ENCODE measurements at regions not wholly inside any gene's neighbourhood (a gene's known extent, or its start where the extent isn't known, plus 50 kb on each side); places are given as distances from the start of the nearest gene placed in this dataset.

- Histone ChIP-seq H3K4me3 (no peak overlapping the region), H3K9me3 (no peaks in the 10 kb centered on the region), H3K4me2 (no peak overlapping the region), H3K27ac (no peak overlapping the region), H3K4me1 (no peaks in the 10 kb centered on the region)
- WGBS (ENCODE audit: missing lambda C conversion rate), result 65% methylated on average over 8 of the region's 8 CpGs
- FAIRE-seq (no peak), DNase-seq (ENCODE audit: low read depth in 1 of 2, low spot score in 1 of 2) (no peak), ATAC-seq (no peak)
- CTCF ChIA-PET, result no interaction called here
- POLR2A ChIA-PET, result interaction anchor here (0.6 kb wide), 1 partner anchor 29 kb away, joined by 4 read pairs; no protein-coding TSS in a partner anchor
- TF ChIP-seq CEBPB (IDR thresholded peaks at IDR 0.05), result no peak
- no peak for TF ChIP-seq ATOH8 (CRISPR knock-in tag; IDR thresholded peaks at IDR 0.05; ENCODE audit: low read depth)
- TF ChIP-seq ZC3H11A (IDR thresholded peaks at IDR 0.05), result no peak
- TF ChIP-seq POLR2AphosphoS2 (conservative IDR thresholded peaks at IDR 0.05; ENCODE audit: low read length), result no peak
- TF ChIP-seq RAD21 (conservative IDR thresholded peaks at IDR 0.05 in 1 of 2, IDR thresholded peaks at IDR 0.05 in 1 of 2), result no peak
- no peak for TF ChIP-seq ZFP36 (IDR thresholded peaks at IDR 0.05; ENCODE audit: borderline replicate concordance, partially characterized antibody)
- TF ChIP-seq HDAC2 (IDR thresholded peaks at IDR 0.05), result no peak
- no peak for TF ChIP-seq POLR2A (IDR thresholded peaks at IDR 0.05; ENCODE audit: low read length)
- TF ChIP-seq BCL3 (IDR thresholded peaks at IDR 0.05), result no peak
These were observed 973.5 kb upstream of the GOT2 start for GRCh38 chr16:59707436-59708226.

- Histone ChIP-seq H3K4me3 (no peak overlapping the region), H3K9me3 (no peaks in the 10 kb centered on the region), H3K27ac (no peak overlapping the region), H3K4me2 (no peak overlapping the region), H3K4me1 (0 out of 3 replicates have a peak, but pooled peaks cover 6% of the 10 kb centered on the region)
- FAIRE-seq (no peak), DNase-seq (ENCODE audit: low read depth in 1 of 2, low spot score in 1 of 2) (no peak), ATAC-seq (no peak)
- ChIA-PET CTCF (interaction anchor here (0.6 kb wide), 1 partner anchor 351 kb away, joined by 3 read pairs; no protein-coding TSS in a partner anchor), POLR2A (no interaction called here)
- no peak for TF ChIP-seq EHF (CRISPR knock-in tag; IDR thresholded peaks at IDR 0.05)
- TF ChIP-seq HOXB13 (CRISPR knock-in tag; IDR thresholded peaks at IDR 0.05; ENCODE audit: low read depth), result no peak
- TF ChIP-seq ESRRA (IDR thresholded peaks at IDR 0.05; ENCODE audit: borderline replicate concordance, low read length), result no peak
- TF ChIP-seq HOXB5 (CRISPR knock-in tag; IDR thresholded peaks at IDR 0.05), result no peak
- no peak for TF ChIP-seq RCOR1 (IDR thresholded peaks at IDR 0.05; ENCODE audit: low read depth, low read length)
- no peak for TF ChIP-seq SMC3 (IDR thresholded peaks at IDR 0.05)
- TF ChIP-seq CHD2 (IDR thresholded peaks at IDR 0.05; ENCODE audit: low read length, partially characterized antibody), result no peak
- TF ChIP-seq MAX (IDR thresholded peaks at IDR 0.05), result no peak
- WGBS (ENCODE audit: missing lambda C conversion rate), result 43% methylated on average over 3 of the region's 3 CpGs
These were observed 968.1 kb upstream of the GOT2 start for GRCh38 chr16:59701963-59702930.

GRCh38 chr16:59699786-59700185 is 965.7 kb upstream of the GOT2 start:
- Histone ChIP-seq H3K4me2 (no peak overlapping the region), H3K9me3 (no peaks in the 10 kb centered on the region), H3K4me3 (no peak overlapping the region), H3K4me1 (0 out of 3 replicates have a peak, but pooled peaks cover 6% of the 10 kb centered on the region), H3K27ac (no peak overlapping the region)
- TF ChIP-seq NR3C1 (IDR thresholded peaks at IDR 0.05) (no peak), MAFK (IDR thresholded peaks at IDR 0.05; ENCODE audit: partially characterized antibody) (peak; percentile 87)
- no peak for FAIRE-seq
- WGBS (ENCODE audit: missing lambda C conversion rate), result 64% methylated on average over 1 of the region's 1 CpG
- ChIA-PET POLR2A (no interaction called here), CTCF (no interaction called here)
- ATAC-seq, result no peak
- DNase-seq (ENCODE audit: low read depth in 1 of 2, low spot score in 1 of 2), result no peak
